Calu3 (cell line): ENCODE measurements at regions not wholly inside any gene's neighbourhood (a gene's known extent, or its start where the extent isn't known, plus 50 kb on each side); places are given as distances from the start of the nearest gene placed in this dataset.

Source experiments
- BruUV-seq: library from RNA; stranded (reverse); fragments of 400-500 nt; replicated peaks from 2 replicates; lab custom pipeline; 2021; lab: Mats Ljungman, UMichigan
- CTCF ChIA-PET: fragments of 300-600 bp; sonication (Branson Sonifier 250); formaldehyde crosslinking; loops from one replicate; lab custom pipeline; 2022; ENCODE audit warnings: antibody characterized with exemption; lab: Charles Lee
- DNase-seq: peaks from one replicate; pipeline ENCODE4 v3.0.0; 2022
- H3K27ac Mint-ChIP-seq: one replicate; pipeline ENCODE4 v1.8.0; 2022; ENCODE audit warnings: mixed read lengths; ENCODE audit not compliant: unreplicated experiment
- H3K27me3 Mint-ChIP-seq: one replicate; pipeline ENCODE4 v1.8.0; 2022; ENCODE audit warnings: mixed read lengths; ENCODE audit not compliant: unreplicated experiment
- H3K36me3 Mint-ChIP-seq: one replicate; pipeline ENCODE4 v1.8.0; 2022; ENCODE audit warnings: mild to moderate bottlenecking, moderate library complexity, mixed read lengths; ENCODE audit not compliant: insufficient read depth, unreplicated experiment
- H3K4me1 Mint-ChIP-seq: one replicate; pipeline ENCODE4 v1.8.0; 2022; ENCODE audit warnings: mild to moderate bottlenecking, low read depth, mixed read lengths; ENCODE audit not compliant: unreplicated experiment
- H3K4me3 Mint-ChIP-seq: one replicate; pipeline ENCODE4 v1.8.0; 2022; ENCODE audit warnings: mild to moderate bottlenecking, low read depth, moderate library complexity, mixed read lengths; ENCODE audit not compliant: unreplicated experiment
- H3K9me3 Mint-ChIP-seq: one replicate; pipeline ENCODE4 v1.8.0; 2022; ENCODE audit warnings: low read depth, mixed read lengths; ENCODE audit not compliant: unreplicated experiment
- CTCF ChIP-seq: fragments of 200-600 bp; IDR thresholded peaks from one replicate; pipeline ENCODE4 v1.8.0; 2022; ENCODE audit warnings: antibody characterized with exemption; ENCODE audit not compliant: unreplicated experiment
- intact Hi-C: fragments of 100-400 bp; cut with micrococcal nuclease; formaldehyde crosslinking; loops from one replicate; pipeline ENCODE4 v1.10.0; 2022; ENCODE audit not compliant: unreplicated experiment

- no TSS peak for BruUV-seq
- intact Hi-C loops = loop anchor here (1.0 kb wide), 1 partner anchor 96 kb away; no protein-coding TSS in a partner anchor
- peak; percentile 62 for TF ChIP-seq CTCF
- H3K4me3 Mint-ChIP-seq = no peak overlapping the region
- CTCF ChIA-PET = interaction anchor here (0.6 to 1.0 kb wide), 4 partner anchors 42 to 135 kb away, joined by 3 to 6 read pairs (median 3); no protein-coding TSS in a partner anchor
- peak overlapping the region; percentile 37 for H3K27ac Mint-ChIP-seq
- no peaks in the 10 kb centered on the region for H3K27me3 Mint-ChIP-seq
- no peaks in the 10 kb centered on the region for H3K36me3 Mint-ChIP-seq
- peak; percentile 75 for DNase-seq
- no peaks in the 10 kb centered on the region for H3K9me3 Mint-ChIP-seq
- peaks cover 23% of the 10 kb centered on the region for H3K4me1 Mint-ChIP-seq
These were observed 411.7 kb downstream of the DSEL start for GRCh38 chr18:67104700-67105284.

- intact Hi-C loops = no loop called here
- Mint-ChIP-seq H3K4me1 (no peaks in the 10 kb centered on the region), H3K27ac (no peak overlapping the region), H3K9me3 (peaks cover 4% of the 10 kb centered on the region), H3K27me3 (no peaks in the 10 kb centered on the region), H3K36me3 (no peaks in the 10 kb centered on the region), H3K4me3 (no peak overlapping the region)
- CTCF ChIA-PET = interaction anchor here (0.7 kb wide), 1 partner anchor 1020 kb away, joined by 3 read pairs; no protein-coding TSS in a partner anchor
- no TSS peak for BruUV-seq
- no peak for TF ChIP-seq CTCF
- DNase-seq = no peak
These were observed 422.4 kb downstream of the DSEL start for GRCh38 chr18:67094123-67094522.

GRCh38 chr18:67092141-67092540 is 424.4 kb downstream of the DSEL start:
- Mint-ChIP-seq H3K9me3 (peaks cover 4% of the 10 kb centered on the region), H3K27ac (no peak overlapping the region), H3K36me3 (no peaks in the 10 kb centered on the region), H3K27me3 (no peaks in the 10 kb centered on the region), H3K4me3 (no peak overlapping the region), H3K4me1 (no peaks in the 10 kb centered on the region)
- CTCF ChIA-PET = no interaction called here
- no peak for TF ChIP-seq CTCF
- intact Hi-C loops = no loop called here
- no peak for DNase-seq
- no TSS peak for BruUV-seq

- H3K36me3 Mint-ChIP-seq = no peaks in the 10 kb centered on the region
- no peak overlapping the region for H3K4me3 Mint-ChIP-seq
- H3K27me3 Mint-ChIP-seq = no peaks in the 10 kb centered on the region
- no peak overlapping the region for H3K27ac Mint-ChIP-seq
- DNase-seq = no peak
- H3K4me1 Mint-ChIP-seq = no peaks in the 10 kb centered on the region
- no peak for TF ChIP-seq CTCF
- BruUV-seq = no TSS peak
- CTCF ChIA-PET = no interaction called here
- intact Hi-C loops = no loop called here
- no peaks in the 10 kb centered on the region for H3K9me3 Mint-ChIP-seq
These were observed 434.9 kb downstream of the DSEL start for GRCh38 chr18:67081482-67082211.
